ENCODE measurements at regions not wholly inside any gene's neighbourhood (a gene's known extent, or its start where the extent isn't known, plus 50 kb on each side); places are given as distances from the start of the nearest gene placed in this dataset.

DNA sequence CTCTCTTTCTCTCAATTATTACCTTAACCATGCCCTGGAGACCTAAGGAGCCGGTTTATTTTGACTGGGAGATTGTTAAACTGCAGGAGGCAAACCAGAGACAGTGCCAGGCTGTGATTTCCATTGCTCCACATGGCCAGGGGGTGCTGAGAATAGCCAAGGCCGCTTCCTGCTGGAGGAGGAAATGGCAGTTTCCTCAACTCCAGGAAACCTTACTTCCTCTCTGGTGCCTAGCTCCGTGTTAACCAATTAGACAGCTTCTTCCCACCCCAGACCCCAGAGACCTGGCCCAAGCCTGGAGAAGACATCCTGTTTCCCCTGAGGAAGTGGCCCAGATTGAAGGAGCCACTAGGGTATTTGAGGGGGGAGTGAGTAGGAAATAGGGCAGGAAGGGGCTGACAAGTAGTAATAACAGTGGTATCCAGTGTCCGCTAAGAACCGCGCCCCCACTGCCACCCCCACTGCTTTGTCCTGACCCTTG, 161.2 kb downstream of the PLPP3 start:
- H3K9me3 Mint-ChIP-seq = no peaks in the 10 kb centered on the region
- H3K79me2 ChIP-seq (ENCODE audit: low read depth) = no peaks in the 10 kb centered on the region
- peaks cover 25% of the 10 kb centered on the region for H3K4me1 Mint-ChIP-seq
- no peaks in the 10 kb centered on the region for H3K36me3 Mint-ChIP-seq
- H3K36me3 ChIP-seq = no peaks in the 10 kb centered on the region
- no peaks in the 10 kb centered on the region for H3K9me3 ChIP-seq (ENCODE audit: low read depth)
- H3K4me3 Mint-ChIP-seq = no peak overlapping the region
- H3K27ac ChIP-seq = no peak overlapping the region
- H4K20me1 ChIP-seq (ENCODE audit: low read depth) = no peaks in the 10 kb centered on the region
- H3K27me3 Mint-ChIP-seq (ENCODE audit: insufficient read depth, low read depth) = no peaks in the 10 kb centered on the region
- H3K27me3 ChIP-seq = no peaks in the 10 kb centered on the region
- H3K4me1 ChIP-seq = peaks cover 19% of the 10 kb centered on the region
- H3K9ac ChIP-seq = no peak overlapping the region
- H2AFZ ChIP-seq (replicated peaks) = no peak overlapping the region
- H3K4me2 ChIP-seq = no peak overlapping the region
- peak overlapping the region; percentile 55 for H3K27ac Mint-ChIP-seq
- H3F3A ChIP-seq (ENCODE audit: low read depth) = peaks cover 7% of the 10 kb centered on the region
- TF ChIP-seq EZH2phosphoT487 (IDR thresholded peaks at IDR 0.05) = no peak
- H3K4me3 ChIP-seq = no peak overlapping the region
- no peak for DNase-seq (ENCODE audit: low spot score)

DNA sequence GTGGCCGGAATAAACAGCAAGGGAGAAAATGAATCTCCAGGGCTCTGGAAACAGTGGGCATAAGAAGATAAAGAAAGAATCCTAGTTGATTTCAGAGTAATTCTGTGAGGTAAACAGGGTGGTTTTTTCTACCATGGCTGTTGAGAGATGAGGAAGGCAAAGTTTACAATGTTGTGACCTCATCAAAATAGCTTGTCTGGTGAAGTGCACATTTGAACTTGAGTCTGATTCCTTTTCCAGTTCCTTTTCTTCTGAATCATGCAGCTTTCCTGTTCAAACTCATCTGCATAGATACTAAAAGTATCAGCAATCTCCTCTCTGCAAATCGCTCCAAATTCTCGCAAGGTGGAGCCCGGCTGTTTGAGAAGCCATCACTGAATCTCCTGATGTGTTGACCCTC, 161.7 kb downstream of the PLPP3 start:
- no peaks in the 10 kb centered on the region for H3K27me3 Mint-ChIP-seq (ENCODE audit: insufficient read depth, low read depth)
- TF ChIP-seq EZH2phosphoT487 (IDR thresholded peaks at IDR 0.05) (no peak), EZH2 (IDR thresholded peaks at IDR 0.05) (no peak)
- TF ChIP-seq, protein P1, sequence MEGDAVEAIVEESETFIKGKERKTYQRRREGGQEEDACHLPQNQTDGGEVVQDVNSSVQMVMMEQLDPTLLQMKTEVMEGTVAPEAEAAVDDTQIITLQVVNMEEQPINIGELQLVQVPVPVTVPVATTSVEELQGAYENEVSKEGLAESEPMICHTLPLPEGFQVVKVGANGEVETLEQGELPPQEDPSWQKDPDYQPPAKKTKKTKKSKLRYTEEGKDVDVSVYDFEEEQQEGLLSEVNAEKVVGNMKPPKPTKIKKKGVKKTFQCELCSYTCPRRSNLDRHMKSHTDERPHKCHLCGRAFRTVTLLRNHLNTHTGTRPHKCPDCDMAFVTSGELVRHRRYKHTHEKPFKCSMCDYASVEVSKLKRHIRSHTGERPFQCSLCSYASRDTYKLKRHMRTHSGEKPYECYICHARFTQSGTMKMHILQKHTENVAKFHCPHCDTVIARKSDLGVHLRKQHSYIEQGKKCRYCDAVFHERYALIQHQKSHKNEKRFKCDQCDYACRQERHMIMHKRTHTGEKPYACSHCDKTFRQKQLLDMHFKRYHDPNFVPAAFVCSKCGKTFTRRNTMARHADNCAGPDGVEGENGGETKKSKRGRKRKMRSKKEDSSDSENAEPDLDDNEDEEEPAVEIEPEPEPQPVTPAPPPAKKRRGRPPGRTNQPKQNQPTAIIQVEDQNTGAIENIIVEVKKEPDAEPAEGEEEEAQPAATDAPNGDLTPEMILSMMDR (IDR thresholded peaks at IDR 0.05) = no peak
- H3K4me1 Mint-ChIP-seq = peaks cover 25% of the 10 kb centered on the region
- DNase-seq (ENCODE audit: low spot score) = no peak
- no peaks in the 10 kb centered on the region for H3K36me3 ChIP-seq
- H3K9me3 ChIP-seq (ENCODE audit: low read depth) = no peaks in the 10 kb centered on the region
- no peak overlapping the region for H3K27ac ChIP-seq
- H3K79me2 ChIP-seq (ENCODE audit: low read depth) = no peaks in the 10 kb centered on the region
- H3F3A ChIP-seq (ENCODE audit: low read depth) = peaks cover 6% of the 10 kb centered on the region
- H3K4me1 ChIP-seq = peaks cover 19% of the 10 kb centered on the region
- no peaks in the 10 kb centered on the region for H4K20me1 ChIP-seq (ENCODE audit: low read depth)
- H3K4me2 ChIP-seq = no peak overlapping the region
- H2AFZ ChIP-seq (replicated peaks) = no peak overlapping the region
- no peaks in the 10 kb centered on the region for H3K36me3 Mint-ChIP-seq
- H3K9me3 Mint-ChIP-seq = no peaks in the 10 kb centered on the region
- H3K27ac Mint-ChIP-seq = no peak overlapping the region
- no peak overlapping the region for H3K4me3 ChIP-seq
- H3K27me3 ChIP-seq = no peaks in the 10 kb centered on the region
- H3K9ac ChIP-seq = no peak overlapping the region
- H3K4me3 Mint-ChIP-seq = no peak overlapping the region

DNA sequence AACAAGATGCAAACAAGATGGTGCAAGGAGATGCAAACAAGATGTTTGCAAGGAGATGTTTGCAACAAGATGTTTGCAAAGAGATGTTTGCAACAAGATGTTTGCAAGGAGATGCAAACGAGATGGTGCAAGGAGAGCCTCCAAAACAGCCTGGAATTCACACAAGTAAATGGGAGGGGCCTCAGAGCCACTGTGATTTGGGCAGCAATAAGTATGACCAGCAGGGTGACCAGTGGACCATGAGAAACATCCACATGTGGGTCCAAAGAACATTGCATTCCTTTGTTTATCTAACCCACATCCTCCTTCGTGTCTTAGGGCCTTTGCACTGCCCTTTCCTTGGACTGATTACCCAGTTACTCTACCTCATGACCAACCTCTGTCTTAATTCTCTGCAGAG, 162.9 kb downstream of the PLPP3 start:
- Mint-ChIP-seq H3K4me1 (peaks cover 34% of the 10 kb centered on the region), H3K36me3 (no peaks in the 10 kb centered on the region)
- no peaks in the 10 kb centered on the region for H3K9me3 ChIP-seq (ENCODE audit: low read depth)

DNA sequence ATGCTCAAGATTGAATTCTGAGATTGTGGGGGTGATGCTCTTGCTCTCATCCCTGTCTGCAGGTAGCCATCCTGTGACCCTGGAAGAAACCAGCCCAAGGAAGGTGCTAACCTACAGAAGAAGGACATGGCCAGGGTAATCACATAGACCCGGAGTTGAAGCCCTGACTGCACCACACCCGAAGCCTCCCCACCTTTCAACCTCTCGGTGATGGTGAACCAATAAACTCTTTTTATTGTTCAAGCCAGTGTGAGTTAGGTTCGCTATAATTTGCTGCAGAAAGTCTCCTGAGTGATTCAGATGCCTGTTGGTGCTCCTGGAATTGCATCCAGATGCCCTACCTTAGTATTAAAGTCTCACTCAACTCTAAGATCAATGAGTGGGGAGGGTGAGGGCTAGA, 163.6 kb downstream of the PLPP3 start:
- no peak overlapping the region for H3K9ac ChIP-seq
- Mint-ChIP-seq H3K36me3 (no peaks in the 10 kb centered on the region), H3K27ac (peak overlapping the region; percentile 7), H3K27me3 (ENCODE audit: insufficient read depth, low read depth) (no peaks in the 10 kb centered on the region), H3K9me3 (no peaks in the 10 kb centered on the region), H3K4me1 (peaks cover 36% of the 10 kb centered on the region), H3K4me3 (no peak overlapping the region)
- no peaks in the 10 kb centered on the region for H3K36me3 ChIP-seq
- no peak overlapping the region for H3K27ac ChIP-seq
- TF ChIP-seq EZH2phosphoT487 (IDR thresholded peaks at IDR 0.05) = no peak
- TF ChIP-seq, protein P1 (IDR thresholded peaks at IDR 0.05) = no peak
- peak overlapping the region; percentile 48 for H2AFZ ChIP-seq (replicated peaks)
- H3K27me3 ChIP-seq = no peaks in the 10 kb centered on the region
- no peaks in the 10 kb centered on the region for H3K79me2 ChIP-seq (ENCODE audit: low read depth)
- peaks cover 6% of the 10 kb centered on the region for H3F3A ChIP-seq (ENCODE audit: low read depth)
- peaks cover 31% of the 10 kb centered on the region for H3K4me1 ChIP-seq
- no peaks in the 10 kb centered on the region for H3K9me3 ChIP-seq (ENCODE audit: low read depth)
- no peak for DNase-seq (ENCODE audit: low spot score)
- no peaks in the 10 kb centered on the region for H4K20me1 ChIP-seq (ENCODE audit: low read depth)
- H3K4me2 ChIP-seq = peak overlapping the region; percentile 39
- no peak overlapping the region for H3K4me3 ChIP-seq

More for the DNA sequence above, 162.9 kb downstream of the PLPP3 start:
- Histone ChIP-seq H2AFZ (replicated peaks) (no peak overlapping the region), H3K4me3 (no peak overlapping the region), H3K27ac (no peak overlapping the region), H3K4me1 (peaks cover 30% of the 10 kb centered on the region), H3K4me2 (no peak overlapping the region), H4K20me1 (ENCODE audit: low read depth) (no peaks in the 10 kb centered on the region), H3K27me3 (no peaks in the 10 kb centered on the region), H3K79me2 (ENCODE audit: low read depth) (no peaks in the 10 kb centered on the region), H3K9ac (no peak overlapping the region), H3K36me3 (no peaks in the 10 kb centered on the region), H3F3A (ENCODE audit: low read depth) (peaks cover 6% of the 10 kb centered on the region)
- no peaks in the 10 kb centered on the region for H3K9me3 Mint-ChIP-seq
- no peaks in the 10 kb centered on the region for H3K27me3 Mint-ChIP-seq (ENCODE audit: insufficient read depth, low read depth)
- DNase-seq (ENCODE audit: low spot score) = no peak
- no peak overlapping the region for H3K27ac Mint-ChIP-seq
- H3K4me3 Mint-ChIP-seq = no peak overlapping the region
- TF ChIP-seq EZH2 (IDR thresholded peaks at IDR 0.05) (no peak), EZH2phosphoT487 (IDR thresholded peaks at IDR 0.05) (no peak)
- TF ChIP-seq, protein P1 (IDR thresholded peaks at IDR 0.05) = no peak

Measured in neural progenitor cell (in vitro differentiated cells).